ENCODE measurements at regions not wholly inside any gene's neighbourhood (a gene's known extent, or its start where the extent isn't known, plus 50 kb on each side); places are given as distances from the start of the nearest gene placed in this dataset.

DNA sequence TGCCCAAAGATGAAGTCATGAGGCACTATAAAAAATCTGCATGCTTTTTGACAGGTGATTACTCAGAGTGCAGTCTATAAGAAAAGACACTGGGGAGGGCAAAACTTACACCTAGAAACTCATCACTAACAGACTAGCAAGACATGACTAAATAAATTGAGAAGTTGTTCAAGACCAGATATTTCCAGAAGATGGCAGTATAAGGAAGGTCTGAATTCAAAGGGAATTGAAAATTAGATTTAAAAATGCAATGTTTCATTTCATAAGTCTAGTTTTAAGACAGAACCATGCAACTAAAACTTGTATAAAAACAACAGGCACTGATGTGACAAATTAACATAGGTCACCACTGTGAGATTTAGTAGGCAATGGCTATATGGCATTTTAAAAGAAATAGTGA, 232.5 kb upstream of the POF1B start:
- TF ChIP-seq, protein P1, sequence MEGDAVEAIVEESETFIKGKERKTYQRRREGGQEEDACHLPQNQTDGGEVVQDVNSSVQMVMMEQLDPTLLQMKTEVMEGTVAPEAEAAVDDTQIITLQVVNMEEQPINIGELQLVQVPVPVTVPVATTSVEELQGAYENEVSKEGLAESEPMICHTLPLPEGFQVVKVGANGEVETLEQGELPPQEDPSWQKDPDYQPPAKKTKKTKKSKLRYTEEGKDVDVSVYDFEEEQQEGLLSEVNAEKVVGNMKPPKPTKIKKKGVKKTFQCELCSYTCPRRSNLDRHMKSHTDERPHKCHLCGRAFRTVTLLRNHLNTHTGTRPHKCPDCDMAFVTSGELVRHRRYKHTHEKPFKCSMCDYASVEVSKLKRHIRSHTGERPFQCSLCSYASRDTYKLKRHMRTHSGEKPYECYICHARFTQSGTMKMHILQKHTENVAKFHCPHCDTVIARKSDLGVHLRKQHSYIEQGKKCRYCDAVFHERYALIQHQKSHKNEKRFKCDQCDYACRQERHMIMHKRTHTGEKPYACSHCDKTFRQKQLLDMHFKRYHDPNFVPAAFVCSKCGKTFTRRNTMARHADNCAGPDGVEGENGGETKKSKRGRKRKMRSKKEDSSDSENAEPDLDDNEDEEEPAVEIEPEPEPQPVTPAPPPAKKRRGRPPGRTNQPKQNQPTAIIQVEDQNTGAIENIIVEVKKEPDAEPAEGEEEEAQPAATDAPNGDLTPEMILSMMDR (IDR thresholded peaks at IDR 0.05; ENCODE audit: low read depth, low read length, missing input control) = no peak
- TF ChIP-seq, protein P2, sequence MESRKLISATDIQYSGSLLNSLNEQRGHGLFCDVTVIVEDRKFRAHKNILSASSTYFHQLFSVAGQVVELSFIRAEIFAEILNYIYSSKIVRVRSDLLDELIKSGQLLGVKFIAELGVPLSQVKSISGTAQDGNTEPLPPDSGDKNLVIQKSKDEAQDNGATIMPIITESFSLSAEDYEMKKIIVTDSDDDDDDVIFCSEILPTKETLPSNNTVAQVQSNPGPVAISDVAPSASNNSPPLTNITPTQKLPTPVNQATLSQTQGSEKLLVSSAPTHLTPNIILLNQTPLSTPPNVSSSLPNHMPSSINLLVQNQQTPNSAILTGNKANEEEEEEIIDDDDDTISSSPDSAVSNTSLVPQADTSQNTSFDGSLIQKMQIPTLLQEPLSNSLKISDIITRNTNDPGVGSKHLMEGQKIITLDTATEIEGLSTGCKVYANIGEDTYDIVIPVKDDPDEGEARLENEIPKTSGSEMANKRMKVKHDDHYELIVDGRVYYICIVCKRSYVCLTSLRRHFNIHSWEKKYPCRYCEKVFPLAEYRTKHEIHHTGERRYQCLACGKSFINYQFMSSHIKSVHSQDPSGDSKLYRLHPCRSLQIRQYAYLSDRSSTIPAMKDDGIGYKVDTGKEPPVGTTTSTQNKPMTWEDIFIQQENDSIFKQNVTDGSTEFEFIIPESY (IDR thresholded peaks at IDR 0.05) = no peak
- TF ChIP-seq, protein P3, sequence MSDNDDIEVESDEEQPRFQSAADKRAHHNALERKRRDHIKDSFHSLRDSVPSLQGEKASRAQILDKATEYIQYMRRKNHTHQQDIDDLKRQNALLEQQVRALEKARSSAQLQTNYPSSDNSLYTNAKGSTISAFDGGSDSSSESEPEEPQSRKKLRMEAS (IDR thresholded peaks at IDR 0.05) = no peak
- TF ChIP-seq RXRA (IDR thresholded peaks at IDR 0.05) (no peak), TAF1 (conservative IDR thresholded peaks at IDR 0.05) (no peak), EGR1 (IDR thresholded peaks at IDR 0.05; ENCODE audit: low read depth in 2 of 2) (no peak), SP1 (IDR thresholded peaks at IDR 0.05) (no peak)

Measured in liver (tissue), 3 donors.